ENCODE measurements at regions not wholly inside any gene's neighbourhood (a gene's known extent, or its start where the extent isn't known, plus 50 kb on each side); places are given as distances from the start of the nearest gene placed in this dataset.

GRCh38 chr9:78613006-78613405, 316.1 kb downstream of the PSAT1 start:
- no peak overlapping the region for H3K27ac ChIP-seq (ENCODE audit: low read length)
- no peaks in the 10 kb centered on the region for H3K27me3 ChIP-seq (ENCODE audit: control insufficient read depth, insufficient read depth, low read length)
- H3K36me3 ChIP-seq (ENCODE audit: control insufficient read depth, insufficient read depth, low read length), result no peaks in the 10 kb centered on the region
- H3K9me3 ChIP-seq (ENCODE audit: control insufficient read depth, insufficient read depth, low read length), result no peaks in the 10 kb centered on the region
- 0 out of 2 replicates have a peak, but pooled peaks cover 1% of the 10 kb centered on the region for H3K4me1 ChIP-seq (ENCODE audit: control insufficient read depth, insufficient read depth, low read length)
- DNase-seq (ENCODE audit: low read depth, low spot score), result no peak
- H3K4me3 ChIP-seq (ENCODE audit: low read length), result no peak overlapping the region
- no CpG with 5 or more reads among the region's 3 CpGs for WGBS (ENCODE audit: insufficient coverage, insufficient read length)

- no CpG with 5 or more reads among the region's 3 CpGs for WGBS (ENCODE audit: insufficient coverage, insufficient read length)
- Histone ChIP-seq H3K4me1 (ENCODE audit: control insufficient read depth, insufficient read depth, low read length) (no peaks in the 10 kb centered on the region), H3K27ac (ENCODE audit: low read length) (no peak overlapping the region), H3K36me3 (ENCODE audit: control insufficient read depth, insufficient read depth, low read length) (no peaks in the 10 kb centered on the region), H3K27me3 (ENCODE audit: control insufficient read depth, insufficient read depth, low read length) (no peaks in the 10 kb centered on the region), H3K4me3 (ENCODE audit: low read length) (no peak overlapping the region), H3K9me3 (ENCODE audit: control insufficient read depth, insufficient read depth, low read length) (no peaks in the 10 kb centered on the region)
- no peak for DNase-seq (ENCODE audit: low read depth, low spot score)
Measured at GRCh38 chr9:78614892-78615291, 318.0 kb downstream of the PSAT1 start.

GRCh38 chr9:78615372-78615771, 318.4 kb downstream of the PSAT1 start:
- Histone ChIP-seq H3K36me3 (ENCODE audit: control insufficient read depth, insufficient read depth, low read length) (no peaks in the 10 kb centered on the region), H3K27me3 (ENCODE audit: control insufficient read depth, insufficient read depth, low read length) (no peaks in the 10 kb centered on the region), H3K27ac (ENCODE audit: low read length) (no peak overlapping the region), H3K4me3 (ENCODE audit: low read length) (no peak overlapping the region), H3K4me1 (ENCODE audit: control insufficient read depth, insufficient read depth, low read length) (no peaks in the 10 kb centered on the region), H3K9me3 (ENCODE audit: control insufficient read depth, insufficient read depth, low read length) (no peaks in the 10 kb centered on the region)
- no peak for DNase-seq (ENCODE audit: low read depth, low spot score)
- no CpG with 5 or more reads among the region's 5 CpGs for WGBS (ENCODE audit: insufficient coverage, insufficient read length)

- no peaks in the 10 kb centered on the region for H3K4me1 ChIP-seq (ENCODE audit: control insufficient read depth, insufficient read depth, low read length)
- no peak overlapping the region for H3K4me3 ChIP-seq (ENCODE audit: low read length)
- no peaks in the 10 kb centered on the region for H3K27me3 ChIP-seq (ENCODE audit: control insufficient read depth, insufficient read depth, low read length)
- WGBS (ENCODE audit: insufficient coverage, insufficient read length), result no CpG with 5 or more reads among the region's 2 CpGs
- no peaks in the 10 kb centered on the region for H3K36me3 ChIP-seq (ENCODE audit: control insufficient read depth, insufficient read depth, low read length)
- H3K27ac ChIP-seq (ENCODE audit: low read length), result no peak overlapping the region
- no peaks in the 10 kb centered on the region for H3K9me3 ChIP-seq (ENCODE audit: control insufficient read depth, insufficient read depth, low read length)
- no peak for DNase-seq (ENCODE audit: low read depth, low spot score)
Measured at GRCh38 chr9:78618735-78619134, 321.8 kb downstream of the PSAT1 start.

- no CpG with 5 or more reads among the region's 3 CpGs for WGBS (ENCODE audit: insufficient coverage, insufficient read length)
- Histone ChIP-seq H3K4me3 (ENCODE audit: low read length) (no peak overlapping the region), H3K36me3 (ENCODE audit: control insufficient read depth, insufficient read depth, low read length) (no peaks in the 10 kb centered on the region), H3K9me3 (ENCODE audit: control insufficient read depth, insufficient read depth, low read length) (no peaks in the 10 kb centered on the region), H3K27me3 (ENCODE audit: control insufficient read depth, insufficient read depth, low read length) (no peaks in the 10 kb centered on the region), H3K4me1 (ENCODE audit: control insufficient read depth, insufficient read depth, low read length) (no peaks in the 10 kb centered on the region), H3K27ac (ENCODE audit: low read length) (no peak overlapping the region)
- DNase-seq (ENCODE audit: low read depth, low spot score), result no peak
Measured at GRCh38 chr9:78620303-78620702, 323.4 kb downstream of the PSAT1 start.

- H3K9me3 ChIP-seq (ENCODE audit: control insufficient read depth, insufficient read depth, low read length), result no peaks in the 10 kb centered on the region
- no peak overlapping the region for H3K4me3 ChIP-seq (ENCODE audit: low read length)
- H3K36me3 ChIP-seq (ENCODE audit: control insufficient read depth, insufficient read depth, low read length), result no peaks in the 10 kb centered on the region
- H3K27me3 ChIP-seq (ENCODE audit: control insufficient read depth, insufficient read depth, low read length), result no peaks in the 10 kb centered on the region
- no peaks in the 10 kb centered on the region for H3K4me1 ChIP-seq (ENCODE audit: control insufficient read depth, insufficient read depth, low read length)
- H3K27ac ChIP-seq (ENCODE audit: low read length), result no peak overlapping the region
- DNase-seq (ENCODE audit: low read depth, low spot score), result no peak
- WGBS (ENCODE audit: insufficient coverage, insufficient read length), result no CpG with 5 or more reads among the region's 5 CpGs
Measured at GRCh38 chr9:78620764-78621163, 323.8 kb downstream of the PSAT1 start.

- WGBS (ENCODE audit: insufficient coverage, insufficient read length), result no CpG with 5 or more reads among the region's 2 CpGs
- Histone ChIP-seq H3K27me3 (ENCODE audit: control insufficient read depth, insufficient read depth, low read length) (no peaks in the 10 kb centered on the region; the same call in 1 of the 2 replicates), H3K4me1 (ENCODE audit: control insufficient read depth, insufficient read depth, low read length) (no peaks in the 10 kb centered on the region), H3K9me3 (ENCODE audit: control insufficient read depth, insufficient read depth, low read length) (no peaks in the 10 kb centered on the region), H3K4me3 (ENCODE audit: low read length) (no peak overlapping the region), H3K36me3 (ENCODE audit: control insufficient read depth, insufficient read depth, low read length) (no peaks in the 10 kb centered on the region), H3K27ac (ENCODE audit: low read length) (no peak overlapping the region)
- DNase-seq (ENCODE audit: low read depth, low spot score), result no peak
Measured at GRCh38 chr9:78622126-78622525, 325.2 kb downstream of the PSAT1 start.

- Histone ChIP-seq H3K36me3 (ENCODE audit: control insufficient read depth, insufficient read depth, low read length) (no peaks in the 10 kb centered on the region), H3K4me1 (ENCODE audit: control insufficient read depth, insufficient read depth, low read length) (no peaks in the 10 kb centered on the region), H3K27me3 (ENCODE audit: control insufficient read depth, insufficient read depth, low read length) (no peaks in the 10 kb centered on the region; the same call in 1 of the 2 replicates), H3K4me3 (ENCODE audit: low read length) (no peak overlapping the region), H3K9me3 (ENCODE audit: control insufficient read depth, insufficient read depth, low read length) (no peaks in the 10 kb centered on the region), H3K27ac (ENCODE audit: low read length) (no peak overlapping the region)
- no peak for DNase-seq (ENCODE audit: low read depth, low spot score)
Measured at GRCh38 chr9:78626971-78627370, 330.0 kb downstream of the PSAT1 start.

- H3K27me3 ChIP-seq (ENCODE audit: control insufficient read depth, insufficient read depth, low read length), result no peaks in the 10 kb centered on the region; the same call in 1 of the 2 replicates
- H3K36me3 ChIP-seq (ENCODE audit: control insufficient read depth, insufficient read depth, low read length), result no peaks in the 10 kb centered on the region
- H3K4me1 ChIP-seq (ENCODE audit: control insufficient read depth, insufficient read depth, low read length), result no peaks in the 10 kb centered on the region
- no peak overlapping the region for H3K4me3 ChIP-seq (ENCODE audit: low read length)
- no peak for DNase-seq (ENCODE audit: low read depth, low spot score)
- H3K27ac ChIP-seq (ENCODE audit: low read length), result no peak overlapping the region
- H3K9me3 ChIP-seq (ENCODE audit: control insufficient read depth, insufficient read depth, low read length), result no peaks in the 10 kb centered on the region
- no CpG with 5 or more reads among the region's 4 CpGs for WGBS (ENCODE audit: insufficient coverage, insufficient read length)
Measured at GRCh38 chr9:78630966-78631365, 334.0 kb downstream of the PSAT1 start.

GRCh38 chr9:78640728-78641127, 343.8 kb downstream of the PSAT1 start:
- no peak for DNase-seq (ENCODE audit: low read depth, low spot score)
- Histone ChIP-seq H3K27me3 (ENCODE audit: control insufficient read depth, insufficient read depth, low read length) (no peaks in the 10 kb centered on the region), H3K4me1 (ENCODE audit: control insufficient read depth, insufficient read depth, low read length) (peaks cover 2% of the 10 kb centered on the region; the same call in 1 of the 2 replicates), H3K9me3 (ENCODE audit: control insufficient read depth, insufficient read depth, low read length) (no peaks in the 10 kb centered on the region), H3K36me3 (ENCODE audit: control insufficient read depth, insufficient read depth, low read length) (no peaks in the 10 kb centered on the region), H3K4me3 (ENCODE audit: low read length) (no peak overlapping the region), H3K27ac (ENCODE audit: low read length) (no peak overlapping the region)
- WGBS (ENCODE audit: insufficient coverage, insufficient read length), result no CpG with 5 or more reads among the region's 4 CpGs

GRCh38 chr9:78644359-78644758, 347.4 kb downstream of the PSAT1 start:
- Histone ChIP-seq H3K4me1 (ENCODE audit: control insufficient read depth, insufficient read depth, low read length) (peaks cover 2% of the 10 kb centered on the region; the same call in 1 of the 2 replicates), H3K27me3 (ENCODE audit: control insufficient read depth, insufficient read depth, low read length) (no peaks in the 10 kb centered on the region), H3K4me3 (ENCODE audit: low read length) (no peak overlapping the region), H3K27ac (ENCODE audit: low read length) (no peak overlapping the region), H3K36me3 (ENCODE audit: control insufficient read depth, insufficient read depth, low read length) (no peaks in the 10 kb centered on the region), H3K9me3 (ENCODE audit: control insufficient read depth, insufficient read depth, low read length) (no peaks in the 10 kb centered on the region)
- DNase-seq (ENCODE audit: low read depth, low spot score), result no peak

All from iPS DF 6.9 (cell line).